GM23338 (cell line): ENCODE measurements at regions not wholly inside any gene's neighbourhood (a gene's known extent, or its start where the extent isn't known, plus 50 kb on each side); places are given as distances from the start of the nearest gene placed in this dataset.

Experiments
- ATAC-seq: fragments of 200-7000 bp; cut with Tn5 transposase; 3 replicates; pipeline ENCODE4 v1.9.1; 2020
- DNase-seq: peaks from one replicate; pipeline ENCODE4 v3.0.0-alpha.2; 2015; ENCODE audit warnings: low spot score
- H2AFZ ChIP-seq: fragments of 200-600 bp; sonication (generic); 2 replicates; pipeline ENCODE4 v1.8.0; 2016; ENCODE audit warnings: antibody characterized with exemption, mild to moderate bottlenecking, moderate library complexity
- H3F3A ChIP-seq: fragments of 200-600 bp; sonication (generic); replicated peaks from 2 replicates; pipeline ENCODE4 v1.8.0; 2017; ENCODE audit warnings: antibody characterized with exemption, mixed run types, low read depth
- H3K27ac ChIP-seq: fragments of 200-600 bp; sonication (generic); 2 replicates; pipeline ENCODE4 v1.6.1; 2016; ENCODE audit warnings: low read depth
- H3K27me3 ChIP-seq: fragments of 200-600 bp; sonication (generic); 2 replicates; pipeline ENCODE4 v1.8.0; 2016; ENCODE audit warnings: mild to moderate bottlenecking, mixed run types, moderate library complexity; ENCODE audit not compliant: insufficient read depth
- H3K36me3 ChIP-seq: fragments of 200-600 bp; sonication (generic); 2 replicates; pipeline ENCODE4 v1.8.0; 2016; ENCODE audit warnings: mild to moderate bottlenecking; ENCODE audit not compliant: insufficient read depth
- H3K4me1 ChIP-seq: fragments of 200-600 bp; sonication (generic); 2 replicates; pipeline ENCODE4 v1.8.0; 2016; ENCODE audit warnings: mild to moderate bottlenecking, moderate library complexity; ENCODE audit not compliant: insufficient read depth
- H3K4me2 ChIP-seq: fragments of 200-600 bp; sonication (generic); 2 replicates; pipeline ENCODE4 v1.7.1; 2017; ENCODE audit warnings: mixed run types
- H3K4me3 ChIP-seq: fragments of 200-600 bp; sonication (generic); 2 replicates; pipeline ENCODE4 v1.6.1; 2016; ENCODE audit warnings: mixed run types
- H3K79me2 ChIP-seq: fragments of 200-600 bp; sonication (generic); replicated peaks from 2 replicates; pipeline ENCODE4 v1.8.0; 2017; ENCODE audit warnings: mild to moderate bottlenecking; ENCODE audit not compliant: insufficient read depth
- H3K9me2 ChIP-seq: fragments of 200-600 bp; sonication (generic); 2 replicates; pipeline ENCODE4 v1.8.0; 2017; ENCODE audit not compliant: insufficient read depth
- H4K20me1 ChIP-seq: fragments of 200-600 bp; sonication (generic); replicated peaks from 2 replicates; pipeline ENCODE4 v1.8.0; 2017; ENCODE audit warnings: mild to moderate bottlenecking; ENCODE audit not compliant: insufficient read depth
- H3K27ac Mint-ChIP-seq: 2 replicates; pipeline ENCODE4 v1.8.0; 2020; ENCODE audit warnings: inconsistent platforms, mild to moderate bottlenecking, moderate library complexity, mixed read lengths
- H3K27me3 Mint-ChIP-seq: 3 replicates; pipeline ENCODE4 v1.8.0; 2022; ENCODE audit warnings: low read depth, mild to moderate bottlenecking, moderate library complexity, mixed read lengths, inconsistent platforms; ENCODE audit not compliant: insufficient read depth, poor library complexity
- H3K36me3 Mint-ChIP-seq: 3 replicates; pipeline ENCODE4 v1.8.0; 2021; ENCODE audit warnings: low read depth, mild to moderate bottlenecking, inconsistent platforms, moderate library complexity, mixed read lengths
- H3K4me1 Mint-ChIP-seq: 3 replicates; pipeline ENCODE4 v1.8.0; 2020; ENCODE audit warnings: mild to moderate bottlenecking, inconsistent platforms, mixed read lengths
- H3K4me3 Mint-ChIP-seq: 3 replicates; pipeline ENCODE4 v1.8.0; 2021; ENCODE audit warnings: moderate library complexity, mild to moderate bottlenecking, inconsistent platforms, mixed read lengths
- H3K9me3 Mint-ChIP-seq: 3 replicates; pipeline ENCODE4 v1.8.0; 2020; ENCODE audit warnings: moderate library complexity, mild to moderate bottlenecking, inconsistent platforms, mixed read lengths
- CREB1 ChIP-seq: fragments of 250-450 bp; sonication (Bioruptor Pico); IDR thresholded peaks from 2 replicates; pipeline ENCODE4 v1.5.0; 2020; ENCODE audit warnings: low read depth, mild to moderate bottlenecking, moderate library complexity
- CTCF ChIP-seq, 2 experiments: fragments of 200-600 bp in 1 of 2; sonication (generic) in 1 of 2; conservative IDR thresholded peaks; 2 replicates each; pipeline versions ENCODE4 v1.5.1 to v1.6.1; 2016 to 2017; ENCODE audit warnings: antibody characterized with exemption in 2 of 2, low read depth in 2 of 2, mild to moderate bottlenecking in 2 of 2, moderate library complexity in 1 of 2
- EZH2 ChIP-seq: fragments of 200-600 bp; sonication (generic); IDR thresholded peaks from one replicate; pipeline ENCODE4 v1.8.0; 2017; ENCODE audit warnings: antibody characterized with exemption, mild to moderate bottlenecking, low read depth; ENCODE audit not compliant: unreplicated experiment
- EZH2phosphoT487 ChIP-seq: fragments of 200-600 bp; sonication (generic); IDR thresholded peaks from one replicate; pipeline ENCODE4 v1.8.1; 2018; ENCODE audit warnings: antibody characterized with exemption; ENCODE audit not compliant: unreplicated experiment
- JUNB ChIP-seq: IDR thresholded peaks from one replicate; pipeline ENCODE4 v1.6.1; 2016; ENCODE audit warnings: antibody characterized with exemption; ENCODE audit not compliant: unreplicated experiment
- NANOG ChIP-seq: IDR thresholded peaks from 2 replicates; pipeline ENCODE4 v1.6.1; 2016; ENCODE audit warnings: antibody characterized with exemption, borderline replicate concordance
- POLR2AphosphoS5 ChIP-seq: IDR thresholded peaks from 2 replicates; pipeline ENCODE4 v1.6.1; 2016; ENCODE audit warnings: antibody characterized with exemption, low read depth
- REST ChIP-seq: IDR thresholded peaks from one replicate; pipeline ENCODE4 v1.6.1; 2018; ENCODE audit warnings: antibody characterized with exemption; ENCODE audit not compliant: unreplicated experiment
- STAT1 ChIP-seq: IDR thresholded peaks from one replicate; pipeline ENCODE4 v1.6.1; 2016; ENCODE audit warnings: antibody characterized with exemption; ENCODE audit not compliant: unreplicated experiment
- ZNF331 ChIP-seq: fragments of 250-450 bp; sonication (Bioruptor Pico); IDR thresholded peaks from 2 replicates; pipeline ENCODE4 v1.5.0; 2020; ENCODE audit warnings: low read depth, mild to moderate bottlenecking, moderate library complexity
- TF ChIP-seq, protein P1 (sequence below): IDR thresholded peaks from 2 replicates; pipeline ENCODE4 v1.6.1; 2016; ENCODE audit warnings: antibody characterized with exemption

GRCh38 chr12:24400533-24400932 is 451.1 kb upstream of the SOX5 start (continued):
- TF ChIP-seq CTCF (conservative IDR thresholded peaks at IDR 0.05; ENCODE audit: low read depth in 2 of 2), result no peak
- no peak for TF ChIP-seq STAT1
- no peak for TF ChIP-seq EZH2
- no peak for TF ChIP-seq NANOG
- no peak for TF ChIP-seq POLR2AphosphoS5
- TF ChIP-seq CREB1 (CRISPR knock-in tag), result no peak
- TF ChIP-seq REST, result no peak
- no peak for TF ChIP-seq JUNB
- TF ChIP-seq, protein P1, sequence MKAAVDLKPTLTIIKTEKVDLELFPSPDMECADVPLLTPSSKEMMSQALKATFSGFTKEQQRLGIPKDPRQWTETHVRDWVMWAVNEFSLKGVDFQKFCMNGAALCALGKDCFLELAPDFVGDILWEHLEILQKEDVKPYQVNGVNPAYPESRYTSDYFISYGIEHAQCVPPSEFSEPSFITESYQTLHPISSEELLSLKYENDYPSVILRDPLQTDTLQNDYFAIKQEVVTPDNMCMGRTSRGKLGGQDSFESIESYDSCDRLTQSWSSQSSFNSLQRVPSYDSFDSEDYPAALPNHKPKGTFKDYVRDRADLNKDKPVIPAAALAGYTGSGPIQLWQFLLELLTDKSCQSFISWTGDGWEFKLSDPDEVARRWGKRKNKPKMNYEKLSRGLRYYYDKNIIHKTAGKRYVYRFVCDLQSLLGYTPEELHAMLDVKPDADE, result no peak

DNA sequence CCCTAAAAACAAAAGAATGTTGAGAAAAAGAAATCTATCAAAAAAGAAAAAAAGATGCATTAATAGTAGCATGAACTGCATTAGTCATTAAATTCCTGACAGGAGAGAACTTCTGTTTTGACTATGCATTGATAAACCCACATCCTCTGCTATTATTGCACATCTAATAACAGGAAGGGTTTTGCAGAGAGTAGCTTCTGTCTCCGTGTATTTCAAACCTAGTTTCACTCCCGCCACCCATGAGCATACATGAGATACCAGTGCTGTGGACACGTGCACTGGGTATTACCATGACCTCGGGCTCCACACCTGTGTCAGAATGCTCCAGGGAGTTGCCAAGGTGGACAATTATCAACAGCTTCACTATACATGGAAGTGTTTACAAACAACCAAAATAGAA is 449.1 kb upstream of the SOX5 start:
- Histone ChIP-seq H3K79me2 (no peaks in the 10 kb centered on the region), H3K27me3 (no peaks in the 10 kb centered on the region), H4K20me1 (no peaks in the 10 kb centered on the region), H3K4me3 (no peak overlapping the region), H2AFZ (no peak overlapping the region), H3K9me2 (no peaks in the 10 kb centered on the region), H3K27ac (no peak overlapping the region), H3K4me2 (no peak overlapping the region), H3K36me3 (no peaks in the 10 kb centered on the region), H3F3A (no peaks in the 10 kb centered on the region), H3K4me1 (peaks cover 14% of the 10 kb centered on the region)
- no peak for ATAC-seq
- H3K36me3 Mint-ChIP-seq, result no peaks in the 10 kb centered on the region
- no peaks in the 10 kb centered on the region for H3K9me3 Mint-ChIP-seq
- no peak overlapping the region for H3K4me3 Mint-ChIP-seq
- peak overlapping the region; percentile 64; the same call in 1 of the 2 replicates for H3K27ac Mint-ChIP-seq
- no peaks in the 10 kb centered on the region for H3K27me3 Mint-ChIP-seq
- DNase-seq, result no peak
- peaks cover 28% of the 10 kb centered on the region for H3K4me1 Mint-ChIP-seq
- TF ChIP-seq REST (no peak), EZH2phosphoT487 (no peak), CREB1 (CRISPR knock-in tag) (no peak), NANOG (no peak), JUNB (no peak), ZNF331 (CRISPR knock-in tag) (no peak), EZH2 (no peak)
